Epithelial cell of prostate (primary cell): ENCODE measurements at regions not wholly inside any gene's neighbourhood (a gene's known extent, or its start where the extent isn't known, plus 50 kb on each side); places are given as distances from the start of the nearest gene placed in this dataset.

Source experiments
- DNase-seq: peaks from one replicate; pipeline ENCODE4 v3.0.0-alpha.2; 2011; ENCODE audit warnings: low read depth, low spot score
- H3K27ac ChIP-seq: fragments of 450-650 bp; 2 replicates; pipeline ENCODE4 v1.5.1; 2017; ENCODE audit warnings: mild to moderate bottlenecking

- no peak overlapping the region for H3K27ac ChIP-seq
- DNase-seq, result no peak
These were observed 573.8 kb upstream of the MIR17HG start for GRCh38 chr13:90773681-90774080.

- no peak overlapping the region for H3K27ac ChIP-seq
- DNase-seq, result no peak
These were observed 571.3 kb upstream of the MIR17HG start for GRCh38 chr13:90776051-90776748.

GRCh38 chr13:90783273-90783672 is 564.2 kb upstream of the MIR17HG start:
- DNase-seq, result no peak

GRCh38 chr13:90787007-90787406 is 560.5 kb upstream of the MIR17HG start:
- DNase-seq, result no peak
- no peak overlapping the region for H3K27ac ChIP-seq

More at GRCh38 chr13:90783273-90783672, 564.2 kb upstream of the MIR17HG start:
- H3K27ac ChIP-seq, result no peak overlapping the region

- DNase-seq, result peak; percentile 18
- H3K27ac ChIP-seq, result no peak overlapping the region
These were observed 555.2 kb upstream of the MIR17HG start for GRCh38 chr13:90792335-90792734.

- no peak for DNase-seq
These were observed 554.1 kb upstream of the MIR17HG start for GRCh38 chr13:90793261-90793820.

GRCh38 chr13:90796474-90796873 is 551.0 kb upstream of the MIR17HG start:
- DNase-seq, result no peak
- no peak overlapping the region for H3K27ac ChIP-seq

More at GRCh38 chr13:90793261-90793820, 554.1 kb upstream of the MIR17HG start:
- H3K27ac ChIP-seq, result no peak overlapping the region

- DNase-seq, result no peak
- H3K27ac ChIP-seq, result no peak overlapping the region
These were observed 550.2 kb upstream of the MIR17HG start for GRCh38 chr13:90797335-90797734.

- H3K27ac ChIP-seq, result no peak overlapping the region
- no peak for DNase-seq
These were observed 549.1 kb upstream of the MIR17HG start for GRCh38 chr13:90798381-90798780.

GRCh38 chr13:90800082-90800746 is 547.3 kb upstream of the MIR17HG start:
- H3K27ac ChIP-seq, result no peak overlapping the region
- DNase-seq, result no peak

- H3K27ac ChIP-seq, result no peak overlapping the region
- DNase-seq, result no peak
These were observed 545.9 kb upstream of the MIR17HG start for GRCh38 chr13:90801621-90802020.

- DNase-seq, result no peak
- H3K27ac ChIP-seq, result no peak overlapping the region
These were observed 544.3 kb upstream of the MIR17HG start for GRCh38 chr13:90803210-90803609.

GRCh38 chr13:90806016-90806615 is 541.4 kb upstream of the MIR17HG start:
- no peak overlapping the region for H3K27ac ChIP-seq
- no peak for DNase-seq

- no peak overlapping the region for H3K27ac ChIP-seq
These were observed 540.6 kb upstream of the MIR17HG start for GRCh38 chr13:90806892-90807291.

GRCh38 chr13:90808838-90809237 is 538.6 kb upstream of the MIR17HG start:
- H3K27ac ChIP-seq, result no peak overlapping the region
- no peak for DNase-seq

More at GRCh38 chr13:90806892-90807291, 540.6 kb upstream of the MIR17HG start:
- no peak for DNase-seq

- no peak for DNase-seq
- H3K27ac ChIP-seq, result no peak overlapping the region
These were observed 523.5 kb upstream of the MIR17HG start for GRCh38 chr13:90824032-90824431.

GRCh38 chr13:90826688-90827087 is 520.8 kb upstream of the MIR17HG start:
- H3K27ac ChIP-seq, result no peak overlapping the region
- DNase-seq, result no peak

GRCh38 chr13:90830782-90831181 is 516.7 kb upstream of the MIR17HG start:
- H3K27ac ChIP-seq, result no peak overlapping the region
- no peak for DNase-seq

- no peak for DNase-seq
- H3K27ac ChIP-seq, result no peak overlapping the region
These were observed 513.5 kb upstream of the MIR17HG start for GRCh38 chr13:90833951-90834350.

- peak overlapping the region; percentile 13 for H3K27ac ChIP-seq
- no peak for DNase-seq
These were observed 512.8 kb upstream of the MIR17HG start for GRCh38 chr13:90834700-90835099.

GRCh38 chr13:90835826-90836225 is 511.7 kb upstream of the MIR17HG start:
- DNase-seq, result no peak
- H3K27ac ChIP-seq, result no peak overlapping the region
